Suprapubic skin (tissue), 4 donors: ENCODE measurements at regions not wholly inside any gene's neighbourhood (a gene's known extent, or its start where the extent isn't known, plus 50 kb on each side); places are given as distances from the start of the nearest gene placed in this dataset.

Source experiments
- DNase-seq, 2 donors: peaks; one replicate each; pipeline ENCODE4 v3.0.0-alpha.2; 2019; ENCODE audit warnings: low spot score in 2 of 2
- H3K27ac ChIP-seq: fragments of 200-600 bp; sonication (generic); one replicate; pipeline ENCODE4 v1.5.1; 2019
- H3K27me3 ChIP-seq: fragments of 200-600 bp; sonication (generic); one replicate; pipeline ENCODE4 v1.5.1; 2019
- H3K36me3 ChIP-seq: fragments of 200-600 bp; sonication (generic); one replicate; pipeline ENCODE4 v1.5.1; 2019
- H3K4me1 ChIP-seq: fragments of 200-600 bp; sonication (generic); one replicate; pipeline ENCODE4 v1.5.1; 2019
- H3K4me3 ChIP-seq: fragments of 200-600 bp; sonication (generic); one replicate; pipeline ENCODE4 v1.5.1; 2019; ENCODE audit warnings: mild to moderate bottlenecking
- H3K9me3 ChIP-seq: fragments of 200-600 bp; sonication (generic); one replicate; pipeline ENCODE4 v1.5.1; 2019
- CTCF ChIP-seq, 2 donors: fragments of 200-600 bp in 1 of 2; fragments of 450-650 bp in 1 of 2; sonication (generic) in 1 of 2; IDR thresholded peaks; one replicate each; pipeline ENCODE4 v1.5.1; 2016 to 2019; ENCODE audit warnings: antibody characterized with exemption in 2 of 2, mild to moderate bottlenecking in 1 of 2, moderate library complexity in 1 of 2
- EP300 ChIP-seq: sonication (generic); formaldehyde crosslinking; IDR thresholded peaks from one replicate; pipeline ENCODE4 v1.6.1; 2017; ENCODE audit warnings: antibody characterized with exemption
- POLR2A ChIP-seq, 2 donors: fragments of 450-650 bp; IDR thresholded peaks; one replicate each; pipeline ENCODE4 v1.6.1; 2017; ENCODE audit warnings: antibody characterized with exemption in 2 of 2, mild to moderate bottlenecking in 2 of 2, moderate library complexity in 2 of 2
- POLR2AphosphoS5 ChIP-seq, 3 donors: sonication (generic); formaldehyde crosslinking; IDR thresholded peaks; one replicate each; pipeline ENCODE4 v1.6.1; 2017; ENCODE audit warnings: antibody characterized with exemption in 3 of 3
- WGBS: methylation state at CpG from one replicate; pipeline ENCODE4 v1.1.5; 2018; 5-methylcytosine and 5-hydroxymethylcytosine counted together

GRCh38 chr14:49164074-49164473 is 422.1 kb downstream of the RPS29 start:
- no peak for DNase-seq
- H3K36me3 ChIP-seq, result no peaks in the 10 kb centered on the region
- H3K27me3 ChIP-seq, result no peaks in the 10 kb centered on the region
- H3K4me1 ChIP-seq, result no peaks in the 10 kb centered on the region
- 67% methylated on average over 2 of the region's 2 CpGs for WGBS
- H3K27ac ChIP-seq, result no peak overlapping the region
- H3K9me3 ChIP-seq, result no peaks in the 10 kb centered on the region
- no peak for TF ChIP-seq CTCF (IDR thresholded peaks at IDR 0.05)
- no peak for TF ChIP-seq EP300
- TF ChIP-seq POLR2AphosphoS5 (IDR thresholded peaks at IDR 0.05), result no peak
- no peak for TF ChIP-seq POLR2A (IDR thresholded peaks at IDR 0.05)
- no peak overlapping the region for H3K4me3 ChIP-seq

- H3K36me3 ChIP-seq, result no peaks in the 10 kb centered on the region
- H3K27ac ChIP-seq, result no peak overlapping the region
- no peak for DNase-seq
- H3K27me3 ChIP-seq, result no peaks in the 10 kb centered on the region
- 29% methylated on average over 2 of the region's 2 CpGs for WGBS
- TF ChIP-seq POLR2AphosphoS5 (IDR thresholded peaks at IDR 0.05), result no peak
- TF ChIP-seq CTCF (IDR thresholded peaks at IDR 0.05), result no peak
- no peak for TF ChIP-seq POLR2A (IDR thresholded peaks at IDR 0.05)
- H3K4me3 ChIP-seq, result no peak overlapping the region
- H3K9me3 ChIP-seq, result no peaks in the 10 kb centered on the region
- H3K4me1 ChIP-seq, result no peaks in the 10 kb centered on the region
Observed at GRCh38 chr14:49160983-49161382, 425.2 kb downstream of the RPS29 start.

GRCh38 chr14:49159081-49159480 is 427.1 kb downstream of the RPS29 start:
- TF ChIP-seq POLR2AphosphoS5 (IDR thresholded peaks at IDR 0.05), result no peak
- TF ChIP-seq EP300, result no peak
- TF ChIP-seq CTCF (IDR thresholded peaks at IDR 0.05), result no peak
- no peak for TF ChIP-seq POLR2A (IDR thresholded peaks at IDR 0.05)
- no peak for DNase-seq
- no peaks in the 10 kb centered on the region for H3K27me3 ChIP-seq
- H3K27ac ChIP-seq, result no peak overlapping the region
- H3K36me3 ChIP-seq, result no peaks in the 10 kb centered on the region
- no peaks in the 10 kb centered on the region for H3K4me1 ChIP-seq
- no peak overlapping the region for H3K4me3 ChIP-seq
- no peaks in the 10 kb centered on the region for H3K9me3 ChIP-seq

- H3K27ac ChIP-seq, result no peak overlapping the region
- no peaks in the 10 kb centered on the region for H3K27me3 ChIP-seq
- no peaks in the 10 kb centered on the region for H3K36me3 ChIP-seq
- WGBS, result 26% methylated on average over 1 of the region's 1 CpG
- H3K9me3 ChIP-seq, result no peaks in the 10 kb centered on the region
- no peak overlapping the region for H3K4me3 ChIP-seq
- no peak for TF ChIP-seq POLR2AphosphoS5 (IDR thresholded peaks at IDR 0.05)
- no peak for TF ChIP-seq EP300
- no peak for TF ChIP-seq POLR2A (IDR thresholded peaks at IDR 0.05)
- TF ChIP-seq CTCF (IDR thresholded peaks at IDR 0.05), result no peak
- DNase-seq, result no peak
- no peaks in the 10 kb centered on the region for H3K4me1 ChIP-seq
Observed at GRCh38 chr14:49139593-49139992, 446.6 kb downstream of the RPS29 start.

GRCh38 chr14:49134940-49135339 is 451.2 kb downstream of the RPS29 start:
- no peaks in the 10 kb centered on the region for H3K27me3 ChIP-seq

More at GRCh38 chr14:49134940-49135339, 451.2 kb downstream of the RPS29 start:
- H3K4me3 ChIP-seq, result no peak overlapping the region
- TF ChIP-seq EP300, result no peak
- TF ChIP-seq CTCF (IDR thresholded peaks at IDR 0.05), result no peak
- no peak for TF ChIP-seq POLR2A (IDR thresholded peaks at IDR 0.05)
- TF ChIP-seq POLR2AphosphoS5 (IDR thresholded peaks at IDR 0.05), result no peak
- no peak for DNase-seq
- no peaks in the 10 kb centered on the region for H3K4me1 ChIP-seq
- no peaks in the 10 kb centered on the region for H3K9me3 ChIP-seq
- 34% methylated on average over 3 of the region's 3 CpGs for WGBS
- H3K36me3 ChIP-seq, result no peaks in the 10 kb centered on the region
- no peak overlapping the region for H3K27ac ChIP-seq
